OCI-LY7 (cell line): ENCODE measurements at regions not wholly inside any gene's neighbourhood (a gene's known extent, or its start where the extent isn't known, plus 50 kb on each side); places are given as distances from the start of the nearest gene placed in this dataset.

Experiments
- EZH2phosphoT487 ChIP-seq: fragments of 200-600 bp; sonication (generic); IDR thresholded peaks from 2 replicates; pipeline ENCODE4 v1.6.1; 2018; ENCODE audit warnings: low read depth, borderline replicate concordance, mild to moderate bottlenecking, mixed run types, antibody characterized with exemption, low read length, moderate library complexity, mixed read lengths
- TF ChIP-seq, protein P1 (sequence below): fragments of 200-600 bp; sonication (generic); conservative IDR thresholded peaks from 2 replicates; pipeline ENCODE4 v1.5.1; 2014; ENCODE audit warnings: mild to moderate bottlenecking, antibody characterized with exemption, low read length, moderate library complexity, mixed read lengths

DNA sequence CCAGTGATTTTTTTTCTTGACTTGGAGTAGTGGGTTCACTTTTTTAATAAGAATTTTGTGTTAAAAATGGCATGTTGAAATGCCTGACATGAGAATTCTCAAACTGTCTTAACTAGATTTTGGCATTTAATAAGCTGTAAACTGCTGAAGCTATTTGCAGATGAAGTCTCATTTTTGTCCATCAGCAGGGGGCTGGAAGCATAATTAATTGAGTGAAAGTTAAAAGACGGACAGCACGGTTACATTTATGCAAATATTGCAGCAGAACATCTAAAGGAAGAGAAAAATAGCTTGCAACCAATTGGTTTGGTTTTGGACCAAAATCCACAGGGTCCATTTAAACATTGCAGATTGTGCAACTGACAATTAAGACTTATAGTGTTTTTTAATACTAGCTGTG, 837.3 kb upstream of the KLHL1 start:
- TF ChIP-seq, protein P1, sequence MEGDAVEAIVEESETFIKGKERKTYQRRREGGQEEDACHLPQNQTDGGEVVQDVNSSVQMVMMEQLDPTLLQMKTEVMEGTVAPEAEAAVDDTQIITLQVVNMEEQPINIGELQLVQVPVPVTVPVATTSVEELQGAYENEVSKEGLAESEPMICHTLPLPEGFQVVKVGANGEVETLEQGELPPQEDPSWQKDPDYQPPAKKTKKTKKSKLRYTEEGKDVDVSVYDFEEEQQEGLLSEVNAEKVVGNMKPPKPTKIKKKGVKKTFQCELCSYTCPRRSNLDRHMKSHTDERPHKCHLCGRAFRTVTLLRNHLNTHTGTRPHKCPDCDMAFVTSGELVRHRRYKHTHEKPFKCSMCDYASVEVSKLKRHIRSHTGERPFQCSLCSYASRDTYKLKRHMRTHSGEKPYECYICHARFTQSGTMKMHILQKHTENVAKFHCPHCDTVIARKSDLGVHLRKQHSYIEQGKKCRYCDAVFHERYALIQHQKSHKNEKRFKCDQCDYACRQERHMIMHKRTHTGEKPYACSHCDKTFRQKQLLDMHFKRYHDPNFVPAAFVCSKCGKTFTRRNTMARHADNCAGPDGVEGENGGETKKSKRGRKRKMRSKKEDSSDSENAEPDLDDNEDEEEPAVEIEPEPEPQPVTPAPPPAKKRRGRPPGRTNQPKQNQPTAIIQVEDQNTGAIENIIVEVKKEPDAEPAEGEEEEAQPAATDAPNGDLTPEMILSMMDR = no peak
- no peak for TF ChIP-seq EZH2phosphoT487
